GM12872 (cell line): ENCODE measurements at regions not wholly inside any gene's neighbourhood (a gene's known extent, or its start where the extent isn't known, plus 50 kb on each side); places are given as distances from the start of the nearest gene placed in this dataset.

Experiments used
- TF ChIP-seq, protein P1 (sequence below): IDR thresholded peaks from 3 replicates; pipeline ENCODE4 v1.5.1; 2011; ENCODE audit warnings: low read depth, mild to moderate bottlenecking, low read length, moderate library complexity; ENCODE audit not compliant: insufficient read depth

DNA sequence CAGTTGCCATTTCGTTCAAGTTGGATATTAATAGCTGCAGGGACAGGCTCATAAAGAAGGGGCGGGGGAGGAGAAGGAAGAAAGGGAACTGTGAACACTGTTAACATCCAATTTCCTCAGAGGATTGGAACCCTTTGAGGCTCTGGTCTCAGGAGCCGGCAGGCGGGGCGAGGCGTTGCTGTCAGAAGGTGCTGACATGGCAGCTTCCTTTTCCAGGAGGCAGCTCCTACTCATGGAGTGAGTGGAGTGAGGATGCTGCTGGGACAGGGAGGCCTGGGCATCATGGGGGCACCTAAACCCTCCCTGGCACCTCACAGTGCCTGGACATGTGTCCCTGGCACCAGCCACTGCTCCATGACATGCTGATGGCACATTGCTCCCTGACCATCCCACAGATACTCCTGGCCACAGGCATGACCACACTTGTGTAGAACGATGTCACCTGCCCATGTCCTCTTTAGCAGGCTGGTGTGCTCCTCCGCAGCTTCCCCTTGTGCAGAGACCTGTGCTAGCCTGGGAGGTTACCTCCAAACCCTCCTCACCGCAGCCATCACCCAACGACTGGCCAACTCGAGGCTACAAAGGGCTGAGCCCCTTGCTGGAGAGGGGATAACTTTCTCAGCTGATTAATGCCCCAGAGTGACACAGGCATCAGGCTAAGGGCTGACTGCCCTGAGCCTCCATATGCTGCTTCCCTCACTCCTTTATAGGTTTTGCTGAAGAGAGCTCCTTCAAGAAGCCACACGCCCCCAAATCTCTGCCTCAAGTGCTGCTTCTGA is 79.6 kb upstream of the NECTIN1 start:
- TF ChIP-seq, protein P1, sequence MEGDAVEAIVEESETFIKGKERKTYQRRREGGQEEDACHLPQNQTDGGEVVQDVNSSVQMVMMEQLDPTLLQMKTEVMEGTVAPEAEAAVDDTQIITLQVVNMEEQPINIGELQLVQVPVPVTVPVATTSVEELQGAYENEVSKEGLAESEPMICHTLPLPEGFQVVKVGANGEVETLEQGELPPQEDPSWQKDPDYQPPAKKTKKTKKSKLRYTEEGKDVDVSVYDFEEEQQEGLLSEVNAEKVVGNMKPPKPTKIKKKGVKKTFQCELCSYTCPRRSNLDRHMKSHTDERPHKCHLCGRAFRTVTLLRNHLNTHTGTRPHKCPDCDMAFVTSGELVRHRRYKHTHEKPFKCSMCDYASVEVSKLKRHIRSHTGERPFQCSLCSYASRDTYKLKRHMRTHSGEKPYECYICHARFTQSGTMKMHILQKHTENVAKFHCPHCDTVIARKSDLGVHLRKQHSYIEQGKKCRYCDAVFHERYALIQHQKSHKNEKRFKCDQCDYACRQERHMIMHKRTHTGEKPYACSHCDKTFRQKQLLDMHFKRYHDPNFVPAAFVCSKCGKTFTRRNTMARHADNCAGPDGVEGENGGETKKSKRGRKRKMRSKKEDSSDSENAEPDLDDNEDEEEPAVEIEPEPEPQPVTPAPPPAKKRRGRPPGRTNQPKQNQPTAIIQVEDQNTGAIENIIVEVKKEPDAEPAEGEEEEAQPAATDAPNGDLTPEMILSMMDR = no peak

DNA sequence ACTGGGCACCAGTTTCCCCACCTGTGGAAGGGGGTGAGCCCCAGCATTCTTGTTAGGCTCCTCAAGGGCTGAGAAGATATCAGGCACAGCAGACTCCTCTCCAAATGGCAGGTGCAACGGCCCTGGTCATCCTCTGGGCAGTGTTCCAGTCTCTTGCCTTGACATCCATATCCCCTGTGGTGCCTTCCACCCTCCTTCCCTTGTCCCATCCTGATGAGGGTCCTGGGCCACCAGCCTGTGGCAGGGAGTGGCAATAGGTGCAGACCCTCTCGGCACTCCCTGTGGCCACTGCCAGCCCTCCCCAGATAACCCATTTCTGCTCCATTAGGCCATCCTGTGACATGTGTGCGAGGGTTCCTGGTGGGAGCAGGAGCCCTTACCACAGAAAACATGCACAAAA is 78.8 kb upstream of the NECTIN1 start:
- TF ChIP-seq, protein P1 = no peak

DNA sequence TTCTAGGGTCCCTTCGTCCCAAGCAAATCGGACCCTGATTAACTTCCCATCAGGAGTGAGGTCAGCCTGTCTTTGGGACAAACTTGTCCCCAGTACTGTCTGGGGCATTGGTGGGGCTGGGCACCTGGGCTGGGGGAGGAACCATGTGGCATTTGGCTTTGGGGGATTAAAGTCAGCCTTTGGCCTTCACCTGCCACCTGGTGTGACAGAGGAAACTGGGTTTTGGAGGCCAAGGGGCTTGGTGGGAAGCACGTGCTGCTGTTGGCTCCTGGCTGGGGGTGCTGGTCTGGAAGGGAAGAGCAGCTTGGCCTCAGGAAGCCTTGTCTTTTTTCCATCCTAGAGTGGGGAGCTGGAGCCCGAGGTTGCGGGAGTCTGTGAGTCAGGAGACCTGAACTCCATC is 78.4 kb upstream of the NECTIN1 start:
- TF ChIP-seq, protein P1 = no peak

DNA sequence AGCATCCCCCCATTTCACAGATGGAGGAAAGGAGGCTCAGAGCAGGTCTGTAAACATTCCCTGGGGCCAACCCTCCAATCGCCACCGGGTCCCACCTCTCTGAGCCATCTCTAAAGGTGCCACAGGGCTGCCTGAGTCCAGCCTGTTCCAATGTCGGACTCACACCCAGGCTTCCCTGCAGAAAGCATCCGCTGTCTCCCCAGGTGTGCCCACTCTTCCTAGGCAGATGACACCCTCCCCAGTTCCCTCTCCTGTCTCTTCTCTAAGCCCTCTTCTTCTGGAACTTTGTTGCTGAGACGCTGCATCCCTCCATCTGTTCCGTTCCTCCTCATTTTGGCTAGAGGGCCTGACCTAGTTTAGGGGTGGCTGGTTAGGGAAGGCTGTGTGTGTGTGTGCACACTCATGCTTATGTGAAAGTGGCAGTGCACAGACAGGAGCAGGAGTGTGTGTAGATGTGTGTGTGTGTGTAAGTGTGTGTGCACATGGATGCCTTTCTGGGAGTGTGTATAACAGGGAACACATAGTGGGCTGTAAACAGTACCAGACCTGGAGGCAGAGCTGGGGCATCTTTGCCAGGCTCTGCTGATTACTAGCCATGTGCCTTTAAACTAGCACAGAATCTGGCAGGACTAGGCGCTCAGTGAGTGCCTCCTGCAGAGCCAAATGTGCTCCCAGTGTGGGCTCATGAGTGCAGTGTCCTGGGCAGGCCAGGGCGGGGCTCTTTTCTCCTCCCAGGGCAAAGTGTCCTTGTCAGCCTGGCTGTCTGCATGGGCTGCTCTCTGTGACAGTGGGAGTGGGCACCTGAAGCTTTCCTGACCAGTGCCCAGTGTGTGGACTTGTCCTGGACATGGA is 77.3 kb upstream of the NECTIN1 start:
- TF ChIP-seq, protein P1 = no peak

DNA sequence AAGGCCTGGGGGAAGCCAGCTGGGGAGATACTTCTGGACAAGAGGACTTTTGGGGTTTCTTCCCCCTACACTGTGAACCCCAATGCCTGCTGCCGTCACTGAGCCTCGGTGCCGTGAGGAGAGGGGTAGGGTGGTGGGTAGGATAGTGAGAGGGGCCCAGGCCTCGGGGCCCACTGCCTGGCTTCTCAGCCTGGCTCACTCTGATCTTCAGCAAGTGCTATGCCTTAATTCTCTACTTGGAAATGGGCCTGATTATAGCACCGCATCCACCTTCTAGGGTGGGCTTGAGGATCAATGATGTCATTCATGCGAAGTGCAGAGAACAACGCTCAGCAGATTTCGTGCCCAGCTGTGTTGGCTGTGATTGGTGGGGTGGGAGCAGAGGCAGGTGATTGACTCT is 76.7 kb upstream of the NECTIN1 start:
- TF ChIP-seq, protein P1 = no peak

DNA sequence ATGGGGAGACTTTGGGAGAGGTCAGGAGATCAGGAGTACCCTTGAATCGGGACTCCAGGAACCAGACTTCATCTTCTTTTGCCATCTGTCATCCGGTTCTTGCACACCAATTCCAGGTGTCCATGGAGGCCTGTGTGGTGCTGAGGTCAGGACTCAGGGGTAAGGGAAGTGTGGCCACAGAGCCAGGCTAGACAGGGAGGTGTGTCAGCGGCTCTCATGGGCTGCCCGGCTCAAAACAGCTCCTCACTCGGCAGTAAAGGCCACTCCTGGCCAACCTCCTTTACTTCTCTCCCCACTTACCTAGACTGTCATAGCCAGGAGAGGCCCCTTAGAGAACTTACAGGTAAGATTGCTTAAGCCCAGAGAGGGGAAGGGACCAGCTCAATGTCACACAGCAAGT is 75.7 kb upstream of the NECTIN1 start:
- TF ChIP-seq, protein P1 = no peak

DNA sequence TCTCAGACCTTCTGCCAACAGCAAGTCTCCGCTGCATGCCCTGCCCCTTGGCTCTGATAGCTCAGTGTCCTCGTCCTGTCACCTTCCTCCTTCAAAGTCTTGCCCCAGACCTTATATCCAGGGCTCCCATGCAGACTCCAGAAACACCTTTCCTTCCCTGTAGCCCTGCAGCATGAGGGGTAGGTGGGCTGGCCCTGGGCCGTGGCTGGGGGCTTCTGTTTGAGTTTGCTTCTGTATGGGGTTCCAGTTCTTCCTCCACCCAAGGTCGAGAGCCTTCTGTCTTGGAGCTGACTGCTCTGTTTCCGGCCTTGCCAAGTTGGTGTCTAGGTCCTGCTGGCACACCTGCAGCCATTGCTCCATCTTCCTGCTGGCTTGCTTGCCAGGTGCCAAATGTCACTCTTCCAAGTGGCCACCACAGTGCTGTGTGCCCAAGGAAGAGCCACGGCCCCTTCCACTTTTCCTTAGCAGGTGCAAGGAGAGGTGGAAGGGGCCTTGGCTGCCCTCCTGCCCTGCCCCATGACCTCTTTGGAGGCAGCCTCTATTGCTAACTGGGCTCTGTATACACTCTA is 74.8 kb upstream of the NECTIN1 start:
- TF ChIP-seq, protein P1 = no peak
